ENCODE measurements at regions not wholly inside any gene's neighbourhood (a gene's known extent, or its start where the extent isn't known, plus 50 kb on each side); places are given as distances from the start of the nearest gene placed in this dataset.

DNA sequence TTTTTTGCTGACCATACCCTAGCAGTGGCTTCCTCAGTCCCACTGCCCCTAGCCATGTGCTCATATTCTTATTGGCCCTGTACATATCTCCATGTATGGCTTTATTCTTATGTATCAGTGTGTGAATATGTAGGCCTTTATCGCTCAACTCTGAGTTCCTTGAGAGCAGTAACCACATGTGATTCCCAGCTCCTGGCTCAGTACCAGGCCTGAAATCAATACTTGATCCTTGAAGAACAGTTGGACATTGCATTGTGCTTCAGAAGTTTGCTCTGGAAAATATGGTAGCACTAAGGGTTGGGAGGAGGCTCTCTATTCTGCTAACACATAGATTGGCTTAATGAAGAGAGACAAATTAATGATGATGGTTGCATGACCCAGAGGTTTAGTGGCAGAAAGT is 118.8 kb upstream of the FERMT1 start:
- Histone ChIP-seq H3K18ac (ENCODE audit: low read length) (no peak overlapping the region), H2BK5ac (ENCODE audit: low read length) (no peak overlapping the region), H3K14ac (ENCODE audit: low read length) (no peak overlapping the region), H4K91ac (ENCODE audit: low read depth, low read length, poor library complexity) (no peak overlapping the region), H3K4me3 (ENCODE audit: low read length in 2 of 2) (no peak overlapping the region), H3K36me3 (replicated peaks in 1 of 2; ENCODE audit: control insufficient read depth in 2 of 2, insufficient read depth in 2 of 2, low read length in 2 of 2) (no peaks in the 10 kb centered on the region), H3K9ac (ENCODE audit: low read depth, low read length, poor library complexity) (no peak overlapping the region), H3K4ac (ENCODE audit: low read length) (no peak overlapping the region), H4K8ac (ENCODE audit: low read depth, low read length) (no peak overlapping the region), H3K4me2 (ENCODE audit: insufficient read depth, low read length, poor library complexity, severe bottlenecking) (no peak overlapping the region), H2AK5ac (ENCODE audit: low read depth, low read length) (no peak overlapping the region), H2AFZ (ENCODE audit: low read length) (no peak overlapping the region), H3K27me3 (ENCODE audit: control insufficient read depth in 3 of 3, insufficient read depth in 3 of 3, low read depth in 1 of 3, low read length in 3 of 3) (no peaks in the 10 kb centered on the region), H2BK120ac (ENCODE audit: low read depth, low read length) (no peak overlapping the region), H3K27ac (replicated peaks; ENCODE audit: low read length) (no peak overlapping the region), H3K9me3 (replicated peaks in 1 of 2; ENCODE audit: control insufficient read depth in 2 of 2, insufficient read depth in 1 of 2, low read depth in 1 of 2, low read length in 2 of 2) (no peaks in the 10 kb centered on the region), H3K79me1 (ENCODE audit: low read depth, low read length) (no peaks in the 10 kb centered on the region), H3K4me1 (ENCODE audit: control insufficient read depth in 2 of 2, insufficient read depth in 1 of 2, low read depth in 1 of 2, low read length in 2 of 2) (no peaks in the 10 kb centered on the region), H3K23ac (ENCODE audit: low read depth, low read length, poor library complexity) (no peak overlapping the region), H2BK15ac (ENCODE audit: low read length) (no peak overlapping the region), H2BK12ac (ENCODE audit: low read length) (no peak overlapping the region)
- no peak for DNase-seq (ENCODE audit: low spot score)
- no CpG with 5 or more reads among the region's 1 CpG for WGBS, 2 donors (ENCODE audit: extremely low coverage in 2 of 2, insufficient read length in 2 of 2, insufficient replicate concordance in 1 of 2)

DNA sequence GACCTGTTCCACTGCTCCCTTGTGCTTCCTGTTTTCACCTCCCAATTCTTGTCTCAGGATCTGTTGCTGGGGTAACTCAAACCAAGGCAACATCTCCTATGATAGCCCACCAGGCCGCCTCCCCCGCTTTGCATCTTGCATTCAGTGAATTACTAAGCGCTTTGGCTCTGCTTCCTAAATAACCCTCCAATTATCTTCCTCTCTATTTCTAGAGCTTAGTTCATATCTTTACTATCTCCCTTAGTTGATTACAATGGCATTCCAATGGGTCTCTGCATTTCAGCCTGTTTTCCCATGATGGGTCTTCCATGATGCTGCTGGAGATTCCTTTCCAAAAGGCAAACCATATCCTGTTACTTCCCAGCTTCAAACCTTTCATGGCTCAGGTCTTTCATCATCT is 117.2 kb upstream of the FERMT1 start:
- H3K36me3 ChIP-seq (replicated peaks in 1 of 2; ENCODE audit: control insufficient read depth in 2 of 2, insufficient read depth in 2 of 2, low read length in 2 of 2) = no peaks in the 10 kb centered on the region
- H2BK5ac ChIP-seq (ENCODE audit: low read length) = no peak overlapping the region
- no peak overlapping the region for H3K18ac ChIP-seq (ENCODE audit: low read length)
- no peak overlapping the region for H2AK5ac ChIP-seq (ENCODE audit: low read depth, low read length)
- no peak overlapping the region for H3K9ac ChIP-seq (ENCODE audit: low read depth, low read length, poor library complexity)
- H2BK120ac ChIP-seq (ENCODE audit: low read depth, low read length) = no peak overlapping the region
- no peak for DNase-seq (ENCODE audit: low spot score)
- no peak overlapping the region for H3K4me3 ChIP-seq (ENCODE audit: low read length in 2 of 2)
- no peaks in the 10 kb centered on the region for H3K9me3 ChIP-seq (replicated peaks in 1 of 2; ENCODE audit: control insufficient read depth in 2 of 2, insufficient read depth in 1 of 2, low read depth in 1 of 2, low read length in 2 of 2)
- no peak overlapping the region for H3K4me2 ChIP-seq (ENCODE audit: insufficient read depth, low read length, poor library complexity, severe bottlenecking)
- H4K91ac ChIP-seq (ENCODE audit: low read depth, low read length, poor library complexity) = no peak overlapping the region
- H3K27ac ChIP-seq (replicated peaks; ENCODE audit: low read length) = no peak overlapping the region
- no peak overlapping the region for H4K8ac ChIP-seq (ENCODE audit: low read depth, low read length)
- no peak overlapping the region for H3K23ac ChIP-seq (ENCODE audit: low read depth, low read length, poor library complexity)
- no peaks in the 10 kb centered on the region for H3K4me1 ChIP-seq (ENCODE audit: control insufficient read depth in 2 of 2, insufficient read depth in 1 of 2, low read depth in 1 of 2, low read length in 2 of 2)
- no peaks in the 10 kb centered on the region for H3K27me3 ChIP-seq (ENCODE audit: control insufficient read depth in 3 of 3, insufficient read depth in 3 of 3, low read depth in 1 of 3, low read length in 3 of 3)
- H3K14ac ChIP-seq (ENCODE audit: low read length) = no peak overlapping the region
- no peak overlapping the region for H2AFZ ChIP-seq (ENCODE audit: low read length)
- H2BK15ac ChIP-seq (ENCODE audit: low read length) = no peak overlapping the region
- H2BK12ac ChIP-seq (ENCODE audit: low read length) = no peak overlapping the region
- WGBS, 2 donors (ENCODE audit: extremely low coverage in 2 of 2, insufficient read length in 2 of 2, insufficient replicate concordance in 1 of 2) = no CpG with 5 or more reads among the region's 3 CpGs
- no peak overlapping the region for H3K4ac ChIP-seq (ENCODE audit: low read length)
- H3K79me1 ChIP-seq (ENCODE audit: low read depth, low read length) = no peaks in the 10 kb centered on the region

DNA sequence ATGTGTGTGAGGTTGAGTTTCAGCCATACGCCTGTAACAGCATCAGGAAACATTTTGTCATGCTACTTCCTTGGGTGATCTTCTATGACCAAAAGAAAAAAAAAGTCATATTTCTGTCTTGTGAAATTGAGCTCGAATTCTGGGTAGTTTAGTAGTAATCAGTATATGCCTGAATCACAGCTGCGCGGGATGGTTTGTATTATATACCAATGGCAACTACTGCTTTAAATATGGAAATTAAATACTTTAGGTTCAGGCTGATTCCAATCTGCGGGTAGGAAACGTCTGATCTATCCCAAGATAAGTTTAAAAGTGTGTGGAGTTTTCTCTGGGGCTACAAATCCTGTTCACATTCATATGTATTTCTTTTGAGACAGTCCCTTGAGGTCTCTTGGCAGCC is 115.6 kb upstream of the FERMT1 start:
- H3K36me3 ChIP-seq (replicated peaks in 1 of 2; ENCODE audit: control insufficient read depth in 2 of 2, insufficient read depth in 2 of 2, low read length in 2 of 2) = no peaks in the 10 kb centered on the region
- H3K79me1 ChIP-seq (ENCODE audit: low read depth, low read length) = no peaks in the 10 kb centered on the region
- no peak overlapping the region for H2BK12ac ChIP-seq (ENCODE audit: low read length)
- H3K23ac ChIP-seq (ENCODE audit: low read depth, low read length, poor library complexity) = no peak overlapping the region
- H4K8ac ChIP-seq (ENCODE audit: low read depth, low read length) = no peak overlapping the region
- H3K27me3 ChIP-seq (ENCODE audit: control insufficient read depth in 3 of 3, insufficient read depth in 3 of 3, low read depth in 1 of 3, low read length in 3 of 3) = no peaks in the 10 kb centered on the region
- H3K4me2 ChIP-seq (ENCODE audit: insufficient read depth, low read length, poor library complexity, severe bottlenecking) = no peak overlapping the region
- H3K14ac ChIP-seq (ENCODE audit: low read length) = no peak overlapping the region
- H3K4me1 ChIP-seq (ENCODE audit: control insufficient read depth in 2 of 2, insufficient read depth in 1 of 2, low read depth in 1 of 2, low read length in 2 of 2) = no peaks in the 10 kb centered on the region
- no peak overlapping the region for H3K4me3 ChIP-seq (ENCODE audit: low read length in 2 of 2)
- H2BK5ac ChIP-seq (ENCODE audit: low read length) = no peak overlapping the region
- no peak overlapping the region for H3K4ac ChIP-seq (ENCODE audit: low read length)
- no peak overlapping the region for H2AFZ ChIP-seq (ENCODE audit: low read length)
- no peak overlapping the region for H2AK5ac ChIP-seq (ENCODE audit: low read depth, low read length)
- no peak overlapping the region for H3K27ac ChIP-seq (replicated peaks; ENCODE audit: low read length)
- no peak overlapping the region for H2BK15ac ChIP-seq (ENCODE audit: low read length)
- no peak overlapping the region for H3K9ac ChIP-seq (ENCODE audit: low read depth, low read length, poor library complexity)
- WGBS, 2 donors (ENCODE audit: extremely low coverage in 2 of 2, insufficient read length in 2 of 2, insufficient replicate concordance in 1 of 2) = no CpG with 5 or more reads among the region's 6 CpGs
- H3K18ac ChIP-seq (ENCODE audit: low read length) = no peak overlapping the region
- no peak overlapping the region for H2BK120ac ChIP-seq (ENCODE audit: low read depth, low read length)
- H4K91ac ChIP-seq (ENCODE audit: low read depth, low read length, poor library complexity) = no peak overlapping the region
- no peak for DNase-seq (ENCODE audit: low spot score)
- no peaks in the 10 kb centered on the region for H3K9me3 ChIP-seq (replicated peaks in 1 of 2; ENCODE audit: control insufficient read depth in 2 of 2, insufficient read depth in 1 of 2, low read depth in 1 of 2, low read length in 2 of 2)

DNA sequence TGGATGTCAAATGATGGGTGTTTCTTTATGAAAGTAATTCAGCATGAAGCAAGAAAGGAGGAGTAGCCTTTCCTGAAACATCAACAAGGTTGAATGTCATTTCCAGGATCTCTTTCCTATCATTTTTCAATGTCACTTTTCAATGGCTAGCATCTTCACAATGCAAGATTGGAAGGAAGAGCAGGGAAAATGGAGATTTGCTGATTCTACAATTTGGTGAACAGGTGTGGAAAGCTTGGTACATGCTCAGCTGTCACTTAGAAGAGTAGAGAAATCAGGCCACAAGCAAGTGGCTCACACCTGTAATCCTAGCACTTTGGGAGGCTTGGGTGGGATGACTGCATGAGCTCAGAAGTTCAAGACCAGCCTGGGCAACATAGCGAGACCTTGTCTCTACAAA is 112.7 kb upstream of the FERMT1 start:
- H4K8ac ChIP-seq (ENCODE audit: low read depth, low read length) = no peak overlapping the region
- H3K79me1 ChIP-seq (ENCODE audit: low read depth, low read length) = no peaks in the 10 kb centered on the region
- no peak overlapping the region for H4K91ac ChIP-seq (ENCODE audit: low read depth, low read length, poor library complexity)
- no peak overlapping the region for H3K14ac ChIP-seq (ENCODE audit: low read length)
- no peaks in the 10 kb centered on the region for H3K36me3 ChIP-seq (replicated peaks in 1 of 2; ENCODE audit: control insufficient read depth in 2 of 2, insufficient read depth in 2 of 2, low read length in 2 of 2)
- no peaks in the 10 kb centered on the region for H3K27me3 ChIP-seq (ENCODE audit: control insufficient read depth in 3 of 3, insufficient read depth in 3 of 3, low read depth in 1 of 3, low read length in 3 of 3)
- H3K23ac ChIP-seq (ENCODE audit: low read depth, low read length, poor library complexity) = no peak overlapping the region
- H3K9ac ChIP-seq (ENCODE audit: low read depth, low read length, poor library complexity) = no peak overlapping the region
- no peaks in the 10 kb centered on the region for H3K4me1 ChIP-seq (ENCODE audit: control insufficient read depth in 2 of 2, insufficient read depth in 1 of 2, low read depth in 1 of 2, low read length in 2 of 2)
- no peak overlapping the region for H2BK120ac ChIP-seq (ENCODE audit: low read depth, low read length)
- H3K4me3 ChIP-seq (ENCODE audit: low read length in 2 of 2) = no peak overlapping the region
- H3K4ac ChIP-seq (ENCODE audit: low read length) = no peak overlapping the region
- no peak overlapping the region for H2BK15ac ChIP-seq (ENCODE audit: low read length)
- DNase-seq (ENCODE audit: low spot score) = no peak
- H3K27ac ChIP-seq (replicated peaks; ENCODE audit: low read length) = no peak overlapping the region
- H2AK5ac ChIP-seq (ENCODE audit: low read depth, low read length) = no peak overlapping the region
- no peak overlapping the region for H2BK12ac ChIP-seq (ENCODE audit: low read length)
- H2AFZ ChIP-seq (ENCODE audit: low read length) = no peak overlapping the region
- H3K18ac ChIP-seq (ENCODE audit: low read length) = no peak overlapping the region
- no peak overlapping the region for H3K4me2 ChIP-seq (ENCODE audit: insufficient read depth, low read length, poor library complexity, severe bottlenecking)
- WGBS, 2 donors (ENCODE audit: extremely low coverage in 2 of 2, insufficient read length in 2 of 2, insufficient replicate concordance in 1 of 2) = no CpG with 5 or more reads among the region's 1 CpG
- no peaks in the 10 kb centered on the region for H3K9me3 ChIP-seq (replicated peaks in 1 of 2; ENCODE audit: control insufficient read depth in 2 of 2, insufficient read depth in 1 of 2, low read depth in 1 of 2, low read length in 2 of 2)
- no peak overlapping the region for H2BK5ac ChIP-seq (ENCODE audit: low read length)
